Esophagus (tissue), 2 donors: ENCODE measurements at regions not wholly inside any gene's neighbourhood (a gene's known extent, or its start where the extent isn't known, plus 50 kb on each side); places are given as distances from the start of the nearest gene placed in this dataset.

Source experiments
- H3K27ac ChIP-seq, 2 donors: one replicate each; pipeline ENCODE4 v1.5.1; 2013; ENCODE audit warnings: low read depth in 2 of 2, mild to moderate bottlenecking in 2 of 2, inconsistent platforms in 1 of 2, low read length in 1 of 2, moderate library complexity in 1 of 2
- H3K27me3 ChIP-seq, 2 donors: one replicate each; pipeline ENCODE4 v1.6.1; 2013; ENCODE audit warnings: low read length in 2 of 2, control low read depth in 1 of 2, mild to moderate bottlenecking in 1 of 2; ENCODE audit not compliant: insufficient read depth in 2 of 2, control insufficient read depth in 1 of 2
- H3K36me3 ChIP-seq, 2 donors: one replicate each; pipeline ENCODE4 v1.6.1; 2013; ENCODE audit warnings: low read length in 1 of 2; ENCODE audit not compliant: control insufficient read depth in 2 of 2, insufficient read depth in 2 of 2
- H3K4me1 ChIP-seq, 2 donors: one replicate each; pipeline ENCODE4 v1.6.1; 2013; ENCODE audit warnings: low read length in 1 of 2; ENCODE audit not compliant: control insufficient read depth in 2 of 2, insufficient read depth in 2 of 2
- H3K4me3 ChIP-seq, 2 donors: one replicate each; pipeline ENCODE4 v1.5.1; 2013; ENCODE audit warnings: low read length in 2 of 2, mild to moderate bottlenecking in 2 of 2, low read depth in 1 of 2, moderate library complexity in 1 of 2
- H3K9me3 ChIP-seq, 2 donors: one replicate each; pipeline ENCODE4 v1.6.1; 2013; ENCODE audit warnings: mild to moderate bottlenecking in 2 of 2, low read depth in 1 of 2, low read length in 1 of 2, moderate library complexity in 1 of 2; ENCODE audit not compliant: control insufficient read depth in 2 of 2, insufficient read depth in 1 of 2
- WGBS, 2 donors: extraction: QIAGEN DNeasy Blood & Tissue Kit; methylation state at CpG; one replicate each; pipeline ENCODE4 v1.1.7; 2013; 5-methylcytosine and 5-hydroxymethylcytosine counted together
- donor health status: healthy with polysubstance abuse.
- donor health status: Bipolar disorder and iron deficiency.

DNA sequence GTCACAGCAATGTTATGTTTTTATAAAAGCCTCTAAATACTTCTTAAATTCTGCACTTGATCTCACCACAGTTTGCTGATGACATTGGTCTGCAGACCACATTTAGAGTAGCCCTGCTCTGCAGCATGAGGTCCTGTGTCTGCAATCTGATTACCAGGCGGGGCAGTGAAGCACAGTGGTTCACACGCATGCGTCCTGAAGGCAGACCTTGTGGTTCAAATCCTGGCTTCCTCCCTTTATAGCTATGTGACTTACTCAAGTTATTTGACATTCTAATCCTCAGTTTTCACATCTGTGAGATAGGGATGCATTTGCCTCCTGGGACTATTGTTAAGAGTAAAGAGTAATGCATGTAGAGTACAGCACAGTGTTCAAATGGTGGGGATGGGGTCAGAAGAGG lies 50.3 kb downstream of the BMAL2 start:
- Histone ChIP-seq H3K9me3 (no peaks in the 10 kb centered on the region), H3K4me1 (peaks cover 0 to 3% of the 10 kb centered on the region in 2 donors), H3K4me3 (no peak overlapping the region), H3K27me3 (no peaks in the 10 kb centered on the region), H3K36me3 (peaks cover 0 to 3% of the 10 kb centered on the region in 2 donors), H3K27ac (no peak overlapping the region)
- 94 to 96% methylated on average over 3 of the region's 3 CpGs for WGBS, 2 donors

DNA sequence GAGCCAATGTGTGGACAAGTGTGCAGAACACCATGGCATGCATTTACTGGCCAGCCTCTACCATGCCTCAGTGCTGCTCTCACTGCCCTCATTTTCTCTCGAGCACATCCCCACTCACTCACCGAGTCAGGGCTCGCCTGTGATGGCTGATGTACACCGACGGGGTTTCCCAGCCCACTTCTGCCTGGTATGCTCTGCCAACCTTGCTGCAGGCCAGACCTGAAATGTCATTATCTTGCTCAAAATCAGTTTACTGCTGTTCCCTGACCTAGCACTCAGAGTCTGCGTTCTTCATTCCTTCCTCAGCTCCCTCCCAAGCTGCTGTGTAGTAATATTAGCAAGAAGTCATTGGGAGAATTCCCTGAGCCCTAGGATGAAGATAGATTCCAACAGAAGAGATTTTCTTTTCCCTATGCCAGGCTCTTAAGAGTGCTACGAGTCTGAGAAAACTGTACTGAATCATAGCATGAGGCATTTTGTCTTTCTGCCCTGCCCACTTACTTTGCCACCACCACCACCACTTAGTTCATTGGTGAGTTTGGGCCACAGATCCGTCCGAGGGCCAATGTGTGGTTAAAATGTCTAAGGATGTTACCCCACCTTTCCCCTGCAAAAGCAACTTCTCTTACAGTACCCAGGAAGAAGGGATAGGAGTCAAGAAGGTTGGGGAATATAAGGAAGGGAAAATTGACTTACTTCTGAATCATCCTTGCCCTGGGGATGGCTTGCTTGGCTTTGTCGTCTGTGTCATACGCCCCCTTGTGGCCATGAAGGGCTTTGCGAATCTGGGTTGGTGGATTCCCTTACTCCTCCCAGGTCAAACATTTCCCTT lies 51.0 kb downstream of the BMAL2 start:
- Histone ChIP-seq H3K9me3 (no peaks in the 10 kb centered on the region), H3K27ac (peak overlapping the region; percentile 9 to 61), H3K4me3 (no peak overlapping the region), H3K36me3 (peaks cover 0 to 6% of the 10 kb centered on the region in 2 donors), H3K27me3 (no peaks in the 10 kb centered on the region), H3K4me1 (peaks cover 0 to 3% of the 10 kb centered on the region in 2 donors)
- WGBS, 2 donors, result 50 to 60% methylated on average over 12 of the region's 12 CpGs

DNA sequence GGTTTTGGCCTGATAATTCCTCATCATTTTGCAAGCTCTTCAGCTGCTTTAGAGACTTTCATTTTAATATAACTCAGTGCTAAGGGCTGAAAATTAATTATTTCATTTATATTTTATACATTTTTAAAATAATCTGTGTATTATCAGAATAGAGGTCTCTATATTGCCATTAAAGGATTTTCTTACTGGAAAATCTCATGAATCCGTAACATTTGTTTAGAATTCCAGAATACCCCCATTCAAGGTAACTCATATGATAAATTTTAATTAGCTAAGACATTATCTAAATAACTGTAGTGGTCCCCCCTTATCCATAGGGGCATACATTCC lies 51.6 kb downstream of the BMAL2 start:
- 89 to 91% methylated on average over 1 of the region's 1 CpG for WGBS, 2 donors
- H3K36me3 ChIP-seq, result peaks cover 0 to 6% of the 10 kb centered on the region in 2 donors

DNA sequence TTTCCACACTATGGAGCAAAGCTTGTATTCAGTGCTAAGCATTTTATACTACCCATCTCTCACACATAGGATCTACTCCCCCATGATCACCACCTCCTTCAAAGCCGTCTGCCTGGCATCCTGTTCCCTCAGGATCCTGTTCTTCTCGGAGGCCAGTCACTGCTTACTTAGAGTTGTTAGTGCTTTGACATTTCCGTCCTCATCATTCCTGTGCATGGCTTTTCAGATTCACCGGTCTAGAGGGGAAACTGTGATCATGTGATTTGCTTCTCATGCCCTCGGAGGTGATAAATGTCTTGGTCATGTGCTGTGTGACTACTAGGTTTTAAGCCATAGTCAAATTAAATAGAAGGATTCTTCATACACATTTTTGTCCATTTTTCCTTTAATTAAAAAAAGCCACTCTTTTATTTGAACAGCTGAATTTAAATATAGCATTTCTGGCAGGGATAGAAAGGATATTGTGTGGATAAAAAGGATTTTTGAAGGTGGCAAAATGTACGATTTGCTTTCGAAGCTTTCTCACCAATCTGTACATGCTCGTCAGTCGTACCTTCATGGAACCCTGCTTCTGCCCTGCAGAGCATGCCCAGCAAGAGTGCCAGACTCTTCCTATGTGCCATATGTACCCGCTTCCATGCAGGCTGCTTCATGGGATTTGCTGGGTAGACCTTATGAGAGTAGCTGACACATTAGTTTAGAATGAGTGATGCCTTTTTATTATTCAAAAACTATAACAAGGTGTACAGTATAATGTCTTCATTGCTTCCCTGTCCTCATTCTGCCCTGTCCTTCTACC lies 53.3 kb downstream of the BMAL2 start:
- Histone ChIP-seq H3K27ac (no peak overlapping the region), H3K36me3 (peaks cover 0 to 3% of the 10 kb centered on the region in 2 donors), H3K4me3 (no peak overlapping the region), H3K27me3 (no peaks in the 10 kb centered on the region), H3K4me1 (peaks cover 0 to 3% of the 10 kb centered on the region in 2 donors), H3K9me3 (no peaks in the 10 kb centered on the region)
- 91% methylated on average over 10 of the region's 10 CpGs for WGBS, 2 donors

More for the DNA sequence above, 51.6 kb downstream of the BMAL2 start:
- Histone ChIP-seq H3K27me3 (no peaks in the 10 kb centered on the region), H3K4me1 (peaks cover 0 to 3% of the 10 kb centered on the region in 2 donors), H3K27ac (no peak overlapping the region), H3K9me3 (no peaks in the 10 kb centered on the region), H3K4me3 (no peak overlapping the region)

DNA sequence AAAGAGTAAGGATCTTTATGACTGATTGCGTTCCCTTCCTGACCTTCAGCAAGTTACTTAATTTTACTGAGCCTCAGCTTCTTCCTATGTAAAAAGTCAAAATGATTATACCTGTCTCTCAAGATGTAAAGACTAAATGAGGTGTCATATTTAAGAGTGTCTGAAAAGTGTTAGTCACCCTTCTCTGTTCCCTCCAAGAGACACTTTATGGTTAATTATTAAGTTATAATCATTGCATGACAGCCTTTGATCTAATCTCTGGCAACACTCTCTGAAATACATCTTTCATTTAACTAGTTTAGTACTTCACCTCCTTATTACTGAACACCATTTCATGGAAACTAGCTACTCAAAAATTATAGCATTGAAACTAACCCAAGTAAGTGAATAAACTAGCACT lies 54.8 kb downstream of the BMAL2 start:
- H3K9me3 ChIP-seq, result no peaks in the 10 kb centered on the region
- no peak overlapping the region for H3K4me3 ChIP-seq
- peaks cover 3% of the 10 kb centered on the region in 2 donors for H3K36me3 ChIP-seq
- WGBS, 2 donors, result 95 to 100% methylated on average over 1 of the region's 1 CpG
- H3K4me1 ChIP-seq, result peaks cover 0 to 3% of the 10 kb centered on the region in 2 donors
- H3K27ac ChIP-seq, result no peak overlapping the region
- no peaks in the 10 kb centered on the region for H3K27me3 ChIP-seq

DNA sequence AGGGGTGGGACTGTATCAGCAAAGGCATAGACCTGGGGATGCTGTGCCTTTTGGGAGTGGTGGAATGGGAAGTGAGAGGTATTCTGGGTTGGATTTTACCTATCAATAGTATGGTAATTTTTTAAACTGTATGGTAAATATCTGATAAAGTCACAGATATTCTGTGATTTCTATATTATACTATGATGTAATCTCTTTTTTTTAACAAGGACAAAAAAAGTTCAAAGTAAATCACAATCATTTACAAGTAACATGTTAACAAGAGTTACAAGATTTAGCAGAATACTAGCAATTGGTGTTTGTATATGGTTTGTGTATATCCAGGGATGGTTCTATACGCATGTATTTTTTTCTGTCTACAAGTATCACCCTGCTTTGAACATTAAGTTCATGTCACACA lies 56.0 kb downstream of the BMAL2 start:
- Histone ChIP-seq H3K9me3 (no peaks in the 10 kb centered on the region), H3K36me3 (peaks cover 3 to 8% of the 10 kb centered on the region in 2 donors), H3K4me1 (no peaks in the 10 kb centered on the region), H3K27me3 (no peaks in the 10 kb centered on the region), H3K27ac (no peak overlapping the region), H3K4me3 (no peak overlapping the region)
- WGBS, 2 donors, result 98% methylated on average over 1 of the region's 1 CpG

DNA sequence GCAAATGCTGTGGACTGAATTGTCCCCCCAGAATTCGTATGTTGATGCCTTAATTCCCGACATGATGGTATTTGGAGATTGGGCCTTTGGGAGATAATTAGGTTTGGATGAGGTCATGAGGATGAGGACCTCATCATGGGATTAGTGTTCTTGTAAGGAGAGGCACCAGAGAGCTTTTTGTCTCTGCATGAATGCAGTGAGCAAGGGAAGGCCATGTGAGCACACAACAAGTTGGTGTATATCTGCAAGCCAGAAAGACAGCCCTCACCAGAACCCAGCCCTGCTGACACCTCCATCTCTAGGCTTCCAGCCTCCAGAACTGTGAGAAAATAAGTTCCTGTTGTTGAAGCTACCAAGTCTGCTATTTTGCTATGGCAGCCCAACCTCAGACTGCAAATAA lies 51.9 kb upstream of the SMCO2 start:
- H3K9me3 ChIP-seq, result no peaks in the 10 kb centered on the region
- H3K4me3 ChIP-seq, result no peak overlapping the region
- no peaks in the 10 kb centered on the region for H3K4me1 ChIP-seq
- WGBS, 2 donors, result 94 to 96% methylated on average over 2 of the region's 2 CpGs
- H3K27me3 ChIP-seq, result no peaks in the 10 kb centered on the region
- peaks cover 3 to 8% of the 10 kb centered on the region in 2 donors for H3K36me3 ChIP-seq
- H3K27ac ChIP-seq, result no peak overlapping the region

DNA sequence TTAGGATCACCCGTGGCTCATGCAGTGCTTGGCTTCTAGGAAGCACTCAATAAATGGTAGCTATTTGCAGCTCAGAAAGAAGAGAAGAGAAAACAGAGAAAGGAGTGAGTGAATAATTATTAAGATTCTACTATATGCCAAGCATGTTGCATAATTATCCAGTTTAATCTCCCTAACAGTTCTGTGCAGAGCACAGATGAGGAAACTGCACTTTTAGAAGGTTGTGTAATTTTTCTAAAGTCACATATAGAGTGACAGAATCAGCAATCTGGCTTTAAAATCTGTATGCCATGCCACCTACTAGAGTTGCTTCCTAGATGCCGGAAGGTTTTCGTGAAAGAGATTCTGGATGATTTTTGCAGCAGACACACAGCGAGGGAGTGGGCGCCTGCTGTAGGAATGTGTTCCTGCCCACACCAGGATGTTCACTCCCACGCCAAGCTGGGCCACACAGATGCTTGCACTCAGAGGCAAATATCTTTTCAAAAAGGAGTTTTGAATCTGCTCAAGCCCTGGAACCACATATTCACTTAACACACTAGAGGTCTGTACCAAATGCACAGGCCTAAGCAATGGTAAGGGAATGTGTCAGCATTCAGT lies 50.2 kb upstream of the SMCO2 start:
- H3K9me3 ChIP-seq, result no peaks in the 10 kb centered on the region
- no peaks in the 10 kb centered on the region for H3K4me1 ChIP-seq
- no peaks in the 10 kb centered on the region for H3K27me3 ChIP-seq
- WGBS, 2 donors, result 95 to 98% methylated on average over 6 of the region's 6 CpGs
- H3K4me3 ChIP-seq, result no peak overlapping the region
- peaks cover 3 to 8% of the 10 kb centered on the region in 2 donors for H3K36me3 ChIP-seq
- no peak overlapping the region for H3K27ac ChIP-seq
